CD4-positive, alpha-beta T cell treated with Interferon alpha-2 for 1 hour (primary cell): ENCODE measurements at regions not wholly inside any gene's neighbourhood (a gene's known extent, or its start where the extent isn't known, plus 50 kb on each side); places are given as distances from the start of the nearest gene placed in this dataset.
"Not testable (repeated sequence)": the region's sequence is repeated elsewhere in the genome, so short reads cannot be mapped to it uniquely, and the experiment has no call there.

ENCODE experiments used
- DNase-seq, 2 donors: peaks; one replicate each; pipeline ENCODE4 v3.0.0-alpha.2; 2020 to 2022

DNA sequence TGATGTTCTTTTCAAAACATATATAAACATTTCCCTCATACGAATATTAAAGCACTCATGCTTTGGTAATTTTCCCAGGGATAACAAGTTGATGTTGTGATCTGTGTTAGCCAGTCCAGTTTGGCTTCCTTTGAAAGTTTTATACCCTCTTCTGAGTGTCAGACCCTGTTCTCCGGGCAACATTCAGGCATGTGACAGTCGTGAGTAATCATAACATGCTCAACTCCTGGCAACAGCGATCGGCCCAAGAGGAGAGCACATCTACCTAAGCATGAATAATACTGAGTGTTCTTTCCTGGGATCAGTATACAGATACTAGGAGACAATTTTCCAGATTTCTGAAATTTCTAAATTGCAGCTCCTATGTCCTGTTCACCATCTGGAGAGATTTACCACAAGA lies 1086.4 kb downstream of the CDH8 start:
- DNase-seq: no peak

DNA sequence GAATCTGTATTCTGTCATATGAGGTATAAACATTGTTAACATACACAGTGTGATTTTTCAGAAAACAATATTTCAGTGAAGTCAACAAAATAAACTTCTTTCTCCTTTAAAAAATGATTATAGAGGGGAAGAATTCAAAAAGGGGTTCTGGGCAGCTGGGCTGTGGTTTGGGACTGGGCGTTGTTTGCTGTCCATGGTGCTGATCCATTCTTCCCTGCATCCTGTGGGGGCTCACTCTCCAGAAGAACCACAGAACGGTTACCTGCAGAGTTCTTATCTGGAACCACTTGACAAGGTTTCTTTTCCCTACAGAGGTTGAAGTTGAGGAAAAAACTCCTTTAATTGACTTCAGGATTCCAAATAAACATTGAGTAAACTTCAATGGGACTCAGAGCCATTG lies 1091.0 kb downstream of the CDH8 start:
- DNase-seq: no peak

DNA sequence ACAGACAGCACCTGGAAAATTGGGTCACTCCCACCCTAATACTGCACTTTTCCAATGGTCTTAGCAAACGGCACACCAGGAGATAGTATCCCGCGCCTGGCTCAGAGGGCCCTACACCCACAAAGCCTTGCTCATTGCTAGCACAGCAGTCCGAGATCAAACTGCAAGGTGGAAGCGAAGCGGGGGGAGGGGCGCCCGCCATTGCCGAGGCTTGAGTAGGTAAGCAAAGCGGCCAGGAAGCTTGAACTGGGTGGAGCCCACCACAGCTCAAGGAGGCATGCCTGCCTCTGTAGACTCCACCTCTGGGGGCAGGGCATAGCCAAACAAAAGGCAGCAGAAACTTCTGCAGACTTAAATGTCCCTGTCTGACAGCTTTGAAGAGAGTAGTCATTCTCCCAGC lies 1100.0 kb downstream of the CDH8 start:
- not testable (repeated sequence) for DNase-seq

DNA sequence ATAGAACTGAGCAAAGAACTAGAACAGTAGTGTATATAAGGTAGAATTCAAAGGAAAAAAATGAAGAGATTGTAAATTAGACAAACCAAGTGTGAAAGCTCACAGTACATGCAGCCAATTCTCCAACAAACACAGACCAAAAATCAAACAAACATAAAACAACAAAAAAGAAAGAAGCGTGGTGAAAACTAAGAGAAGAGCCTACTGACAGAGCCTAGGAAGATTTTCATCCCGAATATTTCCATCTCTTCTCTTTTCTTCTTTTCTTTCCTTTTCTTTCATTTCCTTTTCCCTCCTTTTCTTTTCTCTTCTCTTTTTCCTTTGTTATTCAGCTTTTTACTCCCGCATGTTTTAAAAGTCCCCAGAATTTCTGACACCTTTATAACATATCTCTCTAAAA lies 1103.6 kb downstream of the CDH8 start:
- no peak for DNase-seq

DNA sequence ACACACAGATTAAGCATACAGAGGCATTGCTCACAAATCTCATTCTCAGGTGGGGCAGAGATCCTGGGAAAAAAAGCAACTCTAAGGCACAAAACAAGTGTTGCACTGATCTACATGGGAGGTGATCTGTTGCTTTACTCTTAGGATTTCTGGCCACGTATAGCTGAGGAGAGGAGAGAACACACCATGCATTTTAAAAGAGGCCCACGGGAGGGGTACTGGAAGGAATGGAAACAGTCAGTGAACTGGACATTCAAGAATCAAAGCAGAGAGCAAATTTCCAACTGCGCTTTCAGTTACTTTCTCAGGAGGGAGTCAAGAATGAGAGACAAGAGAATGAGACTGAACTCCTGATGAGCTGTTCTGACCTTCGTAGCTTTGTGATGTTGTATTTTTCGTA lies 1105.9 kb downstream of the CDH8 start:
- no peak for DNase-seq

DNA sequence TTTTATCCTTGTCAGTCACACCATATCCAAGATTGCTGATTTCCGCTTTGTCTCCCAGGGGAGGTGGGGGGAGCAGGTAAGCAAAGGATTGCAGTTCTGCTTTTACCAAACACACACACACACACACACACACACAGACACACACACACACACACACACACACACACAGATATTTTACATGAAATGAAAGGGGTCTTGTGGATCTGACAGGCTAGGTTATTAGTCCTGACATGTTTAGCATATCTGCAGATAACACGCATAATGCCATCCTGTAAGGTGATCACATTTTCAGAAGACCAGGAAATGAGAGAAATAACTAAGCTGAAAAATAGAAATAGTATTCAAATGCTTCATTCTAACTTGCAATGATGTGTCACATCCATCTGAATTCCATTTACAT lies 1113.3 kb downstream of the CDH8 start:
- DNase-seq: no peak

DNA sequence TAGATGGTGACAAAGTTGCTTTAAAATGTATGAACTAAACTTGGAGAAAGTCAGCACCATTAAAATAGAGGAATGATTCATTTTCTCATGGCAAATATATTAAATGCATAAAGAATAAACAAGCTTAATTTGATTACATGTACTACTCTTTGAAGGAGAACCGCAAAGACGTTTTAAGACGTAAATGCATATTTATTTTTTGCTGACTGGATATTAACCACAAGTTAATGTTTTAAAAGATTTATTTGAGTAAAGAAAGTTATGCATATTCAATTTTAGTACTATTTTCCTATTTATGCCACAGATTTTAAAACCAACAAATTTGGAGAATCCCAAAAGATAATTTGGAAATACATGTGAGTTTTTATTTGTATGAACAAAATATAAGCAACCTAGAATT lies 1121.9 kb downstream of the CDH8 start:
- DNase-seq: no peak

DNA sequence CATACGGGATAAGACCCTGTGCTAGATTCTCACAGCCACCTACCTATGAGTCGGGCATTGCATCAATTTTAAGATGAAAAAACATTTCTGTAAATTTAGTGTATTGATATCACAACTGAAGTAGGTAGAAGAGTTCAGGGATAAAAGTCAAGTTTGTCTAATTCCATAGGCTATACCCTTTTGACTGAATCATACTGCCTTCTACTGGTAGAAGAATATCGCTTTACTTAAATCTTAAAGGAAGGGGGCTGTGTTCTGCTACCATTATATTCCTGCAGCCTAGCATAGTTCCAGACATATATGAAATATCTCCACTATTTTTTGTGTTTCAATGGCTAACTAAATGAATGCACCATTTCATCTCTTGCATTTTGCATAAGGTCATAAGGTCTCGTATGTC lies 1128.6 kb downstream of the CDH8 start:
- DNase-seq: no peak

DNA sequence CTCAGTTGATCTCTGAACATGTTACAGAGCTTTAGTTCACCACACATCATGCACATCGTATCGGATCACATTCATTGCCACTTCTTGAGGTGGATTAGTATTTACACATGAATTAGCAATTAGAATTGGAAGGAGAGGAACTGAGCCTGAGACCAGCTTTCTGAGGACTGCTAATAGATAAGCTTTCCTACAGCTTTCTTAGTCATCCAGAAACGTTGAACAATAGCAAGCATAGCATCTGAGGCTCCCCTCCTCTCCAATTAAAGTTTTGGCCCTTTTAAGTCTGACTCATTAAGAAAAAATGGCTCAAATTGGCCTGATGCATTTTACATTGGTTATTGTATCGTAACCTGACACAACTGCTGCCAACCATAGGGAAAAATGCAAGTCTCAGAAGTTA lies 1130.4 kb downstream of the CDH8 start:
- no peak for DNase-seq

DNA sequence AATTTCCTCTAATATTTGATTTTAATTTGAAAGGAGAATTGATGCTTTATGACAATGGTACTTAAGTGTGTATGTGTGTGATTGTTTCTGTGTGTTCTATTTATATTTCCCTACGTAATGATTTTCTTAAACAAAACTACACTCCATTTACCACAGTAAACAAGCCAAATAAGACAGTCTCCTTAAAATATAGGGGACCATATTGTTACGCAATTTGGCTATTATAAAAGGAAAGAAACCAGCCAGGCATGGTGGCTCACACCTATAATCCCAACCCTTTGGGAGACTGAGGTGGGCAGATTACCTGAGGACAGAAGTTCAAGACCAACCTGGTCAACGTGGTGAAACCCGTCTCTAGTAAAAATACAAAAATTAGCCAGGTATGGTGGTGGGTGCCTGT lies 1134.1 kb downstream of the CDH8 start:
- DNase-seq: no peak

DNA sequence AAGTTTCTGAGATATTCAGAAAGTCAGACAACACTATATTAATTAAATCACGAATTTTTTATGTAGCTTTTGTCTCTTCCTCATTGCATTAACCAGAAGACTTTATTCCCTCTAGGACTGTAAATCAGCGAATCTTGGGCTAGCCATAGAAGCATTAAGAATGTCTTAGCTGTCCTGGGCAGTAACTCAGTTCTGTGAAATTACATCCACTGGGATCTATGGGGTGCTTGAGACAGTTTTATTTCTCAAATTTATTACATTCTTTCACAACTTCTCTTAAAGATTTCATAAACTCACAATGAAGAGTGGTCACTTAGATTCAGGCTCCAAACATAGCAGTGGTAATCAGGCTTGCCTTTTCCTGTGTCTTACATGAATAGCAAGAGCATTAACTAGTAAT lies 1153.4 kb downstream of the CDH8 start:
- DNase-seq: no peak

DNA sequence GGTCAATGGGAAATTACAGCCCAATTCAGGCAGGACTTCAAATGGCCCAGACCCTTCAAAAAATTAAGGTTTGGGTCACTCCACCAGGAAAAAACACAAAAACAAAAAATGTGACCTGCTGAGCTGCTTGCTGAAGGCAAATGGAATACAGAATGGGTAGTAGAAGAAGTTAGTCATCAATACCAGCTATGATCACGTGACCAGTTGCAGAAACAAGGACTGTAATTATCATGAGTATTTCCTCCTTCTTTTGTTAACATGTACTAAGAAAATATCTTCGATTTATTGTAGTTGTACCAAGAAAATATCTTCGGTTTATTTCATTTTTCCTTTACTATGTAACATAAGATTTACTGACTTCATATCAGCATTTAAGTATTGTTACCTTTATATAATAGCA lies 1183.6 kb downstream of the CDH8 start:
- DNase-seq: no peak

DNA sequence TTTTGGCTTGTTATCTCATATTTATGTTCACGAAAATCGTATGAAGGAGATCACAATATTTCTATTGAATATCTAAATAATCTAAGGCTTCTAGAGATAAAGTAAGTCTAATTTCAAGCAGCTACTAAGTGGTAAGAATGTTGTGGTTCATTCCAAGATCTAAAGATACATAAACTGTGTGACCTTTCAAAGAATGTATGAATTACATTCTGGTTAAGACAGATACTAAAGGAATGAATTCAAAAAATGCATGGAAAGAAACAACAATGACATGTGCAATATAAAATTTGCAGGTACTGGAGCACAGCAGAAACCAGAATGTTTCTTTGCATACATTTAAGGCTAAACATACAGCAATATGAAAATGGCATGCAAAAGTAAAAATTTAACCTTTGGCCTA lies 1214.6 kb downstream of the CDH8 start:
- no peak for DNase-seq

DNA sequence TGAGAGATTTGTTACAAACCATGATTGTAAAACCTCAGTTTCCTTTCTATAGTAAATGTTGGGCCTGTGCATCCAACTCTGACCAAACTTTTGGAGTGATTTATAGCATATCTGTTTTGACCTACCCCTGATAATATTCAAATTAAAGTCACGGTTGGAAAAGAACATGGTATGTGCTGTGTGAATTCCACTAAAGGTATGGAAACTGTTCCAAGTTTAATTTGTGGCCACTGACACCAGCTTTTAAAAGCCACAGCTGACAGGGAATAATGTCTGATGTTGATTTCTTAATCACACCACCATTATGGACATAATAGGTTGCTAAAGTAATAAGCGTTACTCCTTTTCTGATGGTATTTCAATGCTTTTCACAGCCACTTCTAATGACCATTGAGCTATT lies 1215.9 kb downstream of the CDH8 start:
- DNase-seq: no peak

DNA sequence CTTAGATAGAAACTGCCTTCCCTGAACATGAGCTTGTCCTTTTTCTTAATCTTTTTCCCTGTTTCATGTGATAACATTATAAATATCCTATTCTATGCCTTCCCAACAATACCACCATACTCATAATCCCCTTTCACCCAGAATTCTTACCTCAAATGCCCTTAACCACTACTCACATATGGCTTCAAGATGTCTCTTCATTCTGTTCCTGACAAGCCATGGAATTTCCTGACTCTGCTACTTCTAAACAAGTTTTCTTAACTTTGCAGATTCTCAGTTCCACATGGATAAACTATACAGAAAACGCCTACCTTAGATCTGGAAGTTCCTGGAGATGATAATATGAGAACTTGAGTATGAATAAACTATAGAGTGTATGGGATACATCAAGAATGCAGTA lies 1217.8 kb downstream of the CDH8 start:
- DNase-seq: no peak

DNA sequence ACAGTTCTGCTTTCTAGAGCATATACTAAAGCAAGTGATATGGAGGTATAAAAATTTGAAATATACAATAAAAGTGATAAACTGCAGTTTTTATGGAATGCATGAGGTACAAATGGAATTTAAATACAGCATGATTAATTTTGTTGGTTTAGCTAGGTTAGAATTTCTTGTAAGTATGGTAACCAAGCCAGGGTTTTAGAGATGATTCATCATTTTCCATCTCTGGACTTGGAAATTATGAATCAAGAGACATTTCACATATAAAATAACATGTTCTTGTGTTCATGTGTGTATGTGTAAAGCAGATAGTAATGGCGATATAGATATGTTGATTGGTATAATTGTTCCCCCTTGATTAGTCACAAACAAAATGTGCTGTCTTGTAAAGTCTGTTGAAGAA lies 1219.8 kb downstream of the CDH8 start:
- no peak for DNase-seq

DNA sequence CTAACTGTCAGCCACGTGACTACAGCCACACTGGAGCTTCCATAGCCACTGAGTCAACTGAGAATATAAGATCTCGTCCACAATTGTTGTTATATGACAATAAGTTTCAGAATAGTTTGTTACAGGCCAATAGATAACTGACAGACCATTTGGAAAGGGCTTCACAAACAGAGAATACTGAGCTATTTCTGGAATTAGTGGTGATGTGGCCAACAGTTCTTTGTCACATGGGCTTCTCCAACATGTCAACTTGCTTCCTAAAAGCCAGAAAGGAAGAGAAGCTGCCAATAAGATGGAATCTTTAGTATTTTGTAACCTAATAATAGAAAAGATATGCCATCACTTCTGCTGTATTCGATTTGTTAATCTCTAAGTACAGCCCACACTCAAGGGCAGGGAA lies 1220.4 kb downstream of the CDH8 start:
- no peak for DNase-seq

DNA sequence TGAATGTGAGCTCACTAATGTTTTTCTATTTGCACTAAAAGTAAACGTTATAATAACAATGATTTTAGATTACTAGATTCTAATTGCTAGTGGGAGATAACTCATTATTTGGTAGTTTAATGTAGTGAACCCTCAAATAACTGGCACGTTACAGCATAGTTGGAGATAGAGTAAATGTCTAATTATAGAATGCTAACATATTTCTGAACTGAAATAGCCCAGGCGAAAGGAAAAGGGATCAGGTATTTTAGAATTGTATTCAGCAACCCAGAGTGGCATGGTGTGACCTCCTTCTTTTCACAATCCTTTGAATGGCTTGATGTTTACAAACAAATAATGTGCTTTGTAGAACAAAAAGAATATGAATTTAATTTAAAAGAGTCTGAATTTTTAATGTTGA lies 1221.2 kb downstream of the CDH8 start:
- no peak for DNase-seq

DNA sequence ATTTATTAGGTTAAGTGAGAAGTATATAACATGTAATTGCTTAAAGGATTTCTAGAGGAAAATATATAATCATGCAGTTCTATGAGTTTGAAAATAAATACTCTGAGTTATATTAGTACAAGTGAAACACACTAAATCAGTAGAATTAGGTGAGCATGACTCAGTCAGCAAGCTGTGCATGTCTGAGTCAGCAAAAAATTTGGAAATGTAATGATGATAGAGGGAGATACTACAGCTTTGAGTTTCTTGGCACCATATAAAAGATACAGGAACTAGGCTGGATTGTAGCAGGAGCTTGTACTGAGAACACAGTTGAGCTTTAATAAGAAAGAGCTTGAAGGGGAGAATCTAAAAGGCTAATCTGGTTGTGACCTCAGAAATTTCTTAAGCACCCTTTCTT lies 1224.6 kb downstream of the CDH8 start:
- no peak for DNase-seq

DNA sequence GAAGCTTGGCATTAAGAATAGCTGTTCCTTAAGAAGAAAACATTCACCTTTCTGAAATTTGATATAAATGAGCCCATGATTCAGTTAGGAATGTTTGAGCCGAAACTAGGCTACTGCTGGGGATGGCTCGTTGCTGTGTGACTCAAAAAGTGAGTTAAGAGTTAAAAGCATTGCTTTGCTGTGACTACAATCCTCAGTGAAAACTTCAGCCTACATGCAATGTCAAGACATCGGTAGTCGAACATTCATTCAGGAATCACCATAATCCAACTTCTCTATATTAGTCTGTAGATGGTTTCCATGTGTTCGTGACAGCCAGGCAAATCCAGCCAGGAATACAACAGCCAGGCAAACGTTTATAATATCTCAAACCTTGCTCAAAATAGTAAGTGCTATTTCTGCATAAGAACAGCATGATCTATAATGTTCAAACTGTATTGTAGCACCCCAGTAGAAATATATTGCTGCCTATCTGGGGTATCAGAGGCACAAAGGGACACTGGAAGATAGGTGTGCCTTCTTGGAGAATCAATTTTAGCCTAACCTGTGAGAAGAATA lies 1225.1 kb downstream of the CDH8 start:
- DNase-seq: no peak

DNA sequence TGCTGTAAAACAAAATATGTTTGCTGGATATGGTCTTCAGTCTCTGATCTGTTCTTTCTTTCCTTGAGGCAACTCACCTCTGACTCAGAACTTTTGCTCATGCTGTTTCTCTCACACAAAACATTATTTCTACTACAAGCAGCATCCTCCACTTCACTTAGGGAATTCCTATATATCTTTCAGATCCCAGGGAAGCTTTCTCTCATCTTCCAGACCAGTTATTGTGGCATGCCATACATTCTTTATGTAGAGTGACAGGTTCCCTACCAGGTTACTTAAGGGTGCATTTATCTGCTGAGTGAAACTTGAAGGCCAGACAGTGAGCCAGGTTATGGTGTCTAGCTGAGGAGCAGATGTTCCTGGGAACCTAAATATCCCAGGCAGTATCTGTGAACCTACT lies 1226.0 kb downstream of the CDH8 start:
- no peak for DNase-seq

DNA sequence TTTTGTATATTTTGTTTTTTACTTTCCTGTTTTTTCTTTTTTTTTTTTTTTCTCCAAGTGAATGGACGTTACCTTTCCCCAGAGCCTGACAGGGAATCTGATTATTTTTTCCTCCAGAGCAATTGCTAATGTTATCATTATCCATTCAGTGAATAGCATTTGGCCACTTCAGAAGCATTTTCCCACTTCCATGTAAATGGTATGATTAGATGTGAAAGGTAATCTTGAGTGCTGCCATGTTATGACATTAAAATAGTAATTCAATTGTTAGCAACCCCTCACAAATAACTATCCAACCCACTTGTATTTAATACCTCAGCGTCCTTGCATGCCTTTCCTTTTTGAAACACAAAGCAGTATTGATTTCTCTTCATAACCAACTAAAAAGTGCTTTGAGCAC lies 1243.8 kb downstream of the CDH8 start:
- no peak for DNase-seq

DNA sequence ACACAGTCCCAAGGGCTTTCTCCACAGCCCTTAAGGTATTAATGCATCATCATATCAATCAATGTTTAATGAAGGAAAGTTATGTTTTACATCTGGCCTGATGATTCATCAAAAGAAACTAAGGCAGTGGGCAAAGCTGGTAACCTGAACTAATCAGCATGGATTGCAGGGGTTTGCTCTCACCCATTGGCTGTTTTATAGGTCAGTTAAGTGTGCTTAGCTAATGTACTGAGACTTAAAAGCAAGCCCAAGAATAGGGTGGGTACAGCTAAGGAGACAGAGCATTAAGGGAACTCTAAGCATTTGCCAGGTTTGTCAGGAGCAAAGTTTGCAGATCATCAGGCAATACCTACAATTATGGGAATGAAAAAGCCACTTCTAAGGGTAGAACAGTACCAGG lies 1247.6 kb downstream of the CDH8 start:
- no peak for DNase-seq

DNA sequence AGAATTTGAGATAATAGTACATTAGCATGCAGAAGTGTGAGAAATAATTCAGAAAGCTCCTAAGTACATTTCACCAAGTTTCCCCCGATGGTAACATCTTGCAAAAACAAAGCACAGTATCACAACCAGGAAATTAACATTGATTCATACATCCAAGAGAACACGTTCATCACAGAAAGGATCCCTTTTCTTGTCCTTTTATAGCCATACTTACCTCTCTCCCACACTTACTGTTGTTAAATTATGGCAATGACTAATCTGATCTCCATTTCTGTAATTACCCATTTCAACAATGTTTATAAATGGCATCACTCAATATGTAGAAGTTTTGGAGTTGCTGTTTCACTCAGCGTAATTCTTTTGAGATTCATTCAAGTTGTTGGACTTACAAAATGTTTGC lies 1260.0 kb downstream of the CDH8 start:
- DNase-seq: no peak

DNA sequence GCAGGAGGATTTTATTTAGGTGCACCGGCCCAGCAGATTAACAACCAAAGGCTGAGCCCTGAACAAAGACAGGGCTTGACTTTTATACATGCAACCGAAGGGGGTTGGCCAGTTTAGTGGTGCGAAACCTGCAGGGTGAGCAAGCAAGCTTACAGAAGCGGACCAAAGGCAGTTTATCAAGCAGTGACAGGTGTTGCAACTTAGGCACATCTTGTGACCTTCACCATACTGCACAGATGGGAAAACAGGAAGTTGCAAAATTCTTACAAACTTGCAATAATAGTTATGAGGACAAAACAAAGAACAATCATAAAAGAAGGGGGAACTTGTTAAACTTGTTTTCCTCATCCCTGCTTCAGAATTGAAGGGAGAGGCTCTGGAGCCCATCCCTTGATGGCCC lies 1265.1 kb downstream of the CDH8 start:
- no peak for DNase-seq

DNA sequence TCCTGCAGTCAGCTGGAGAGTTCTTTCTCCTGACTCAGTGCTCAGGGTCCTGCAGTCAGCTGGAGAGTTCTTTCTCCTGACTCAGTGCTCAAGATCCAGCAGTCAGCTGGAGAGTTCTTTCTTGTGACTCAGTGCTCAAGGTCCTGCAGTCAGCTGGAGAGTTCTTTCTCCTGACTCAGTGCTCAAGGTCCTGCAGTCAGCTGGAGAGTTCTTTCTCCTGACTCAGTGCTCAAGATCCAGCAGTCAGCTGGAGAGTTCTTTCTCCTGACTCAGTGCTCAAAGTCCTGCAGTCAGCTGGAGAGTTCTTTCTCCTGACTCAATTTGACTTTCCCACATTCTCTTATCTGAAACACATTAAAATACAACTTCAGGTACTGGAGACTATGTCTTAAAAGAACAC lies 1265.9 kb downstream of the CDH8 start:
- DNase-seq: not testable (repeated sequence)
